Upper lobe of right lung (tissue), 1 donor: ENCODE measurements at regions not wholly inside any gene's neighbourhood (a gene's known extent, or its start where the extent isn't known, plus 50 kb on each side); places are given as distances from the start of the nearest gene placed in this dataset.

ENCODE experiments used
- ATAC-seq: fragments of 200-7000 bp; cut with Tn5 transposase; one replicate; pipeline ENCODE4 v1.9.1; 2020; ENCODE audit warnings: mild to moderate bottlenecking, moderate library complexity
- DNase-seq: peaks from one replicate; pipeline ENCODE4 v3.0.0-alpha.2; 2020
- H3K27ac ChIP-seq: fragments of 200-600 bp; one replicate; pipeline ENCODE4 v1.8.0; 2022
- H3K27me3 ChIP-seq: fragments of 200-600 bp; one replicate; pipeline ENCODE4 v1.8.0; 2022; ENCODE audit warnings: mild to moderate bottlenecking
- H3K36me3 ChIP-seq: fragments of 200-600 bp; one replicate; pipeline ENCODE4 v1.8.0; 2022
- H3K4me1 ChIP-seq: fragments of 200-600 bp; one replicate; pipeline ENCODE4 v1.8.0; 2022
- H3K4me3 ChIP-seq: fragments of 200-600 bp; one replicate; pipeline ENCODE4 v1.8.0; 2022; ENCODE audit warnings: mild to moderate bottlenecking
- H3K9me3 ChIP-seq: fragments of 200-600 bp; one replicate; pipeline ENCODE4 v1.8.0; 2022
- intact Hi-C: fragments of 100-400 bp; cut with DNase I; formaldehyde crosslinking; loops from one replicate; pipeline ENCODE4 v1.11.0; 2022
- TF ChIP-seq, protein P1 (sequence below): fragments of 200-600 bp; IDR thresholded peaks from one replicate; pipeline ENCODE4 v1.8.0; 2022; ENCODE audit warnings: antibody characterized with exemption
- donor health status: DM: no; HTN: yes; CAD: no; lungs with severe emphysema.

DNA sequence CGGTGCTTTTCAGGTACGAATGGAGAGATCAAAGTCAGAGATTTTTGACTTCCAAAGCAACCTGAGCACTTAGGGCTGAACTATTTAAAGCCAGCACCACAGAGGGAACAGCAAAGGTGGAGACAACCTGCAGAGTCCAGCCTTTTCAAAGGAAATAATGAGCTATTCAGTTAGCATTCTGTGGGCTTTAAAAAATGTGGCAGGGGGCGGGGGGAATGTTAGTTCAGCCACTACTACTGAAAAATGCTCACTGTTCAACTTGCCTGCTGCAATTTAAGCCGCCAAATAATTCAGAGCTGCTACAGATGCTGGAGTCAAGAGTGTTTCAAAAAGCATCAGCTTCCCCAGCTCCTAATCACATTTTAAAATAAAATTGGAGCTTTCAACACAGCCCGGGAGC is 473.3 kb upstream of the PLXNA2 start:
- no peak for DNase-seq
- TF ChIP-seq, protein P1, sequence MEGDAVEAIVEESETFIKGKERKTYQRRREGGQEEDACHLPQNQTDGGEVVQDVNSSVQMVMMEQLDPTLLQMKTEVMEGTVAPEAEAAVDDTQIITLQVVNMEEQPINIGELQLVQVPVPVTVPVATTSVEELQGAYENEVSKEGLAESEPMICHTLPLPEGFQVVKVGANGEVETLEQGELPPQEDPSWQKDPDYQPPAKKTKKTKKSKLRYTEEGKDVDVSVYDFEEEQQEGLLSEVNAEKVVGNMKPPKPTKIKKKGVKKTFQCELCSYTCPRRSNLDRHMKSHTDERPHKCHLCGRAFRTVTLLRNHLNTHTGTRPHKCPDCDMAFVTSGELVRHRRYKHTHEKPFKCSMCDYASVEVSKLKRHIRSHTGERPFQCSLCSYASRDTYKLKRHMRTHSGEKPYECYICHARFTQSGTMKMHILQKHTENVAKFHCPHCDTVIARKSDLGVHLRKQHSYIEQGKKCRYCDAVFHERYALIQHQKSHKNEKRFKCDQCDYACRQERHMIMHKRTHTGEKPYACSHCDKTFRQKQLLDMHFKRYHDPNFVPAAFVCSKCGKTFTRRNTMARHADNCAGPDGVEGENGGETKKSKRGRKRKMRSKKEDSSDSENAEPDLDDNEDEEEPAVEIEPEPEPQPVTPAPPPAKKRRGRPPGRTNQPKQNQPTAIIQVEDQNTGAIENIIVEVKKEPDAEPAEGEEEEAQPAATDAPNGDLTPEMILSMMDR, result no peak
- no peak for ATAC-seq
- Histone ChIP-seq H3K4me3 (no peak overlapping the region), H3K27ac (no peak overlapping the region), H3K4me1 (no peaks in the 10 kb centered on the region), H3K9me3 (no peaks in the 10 kb centered on the region), H3K36me3 (no peaks in the 10 kb centered on the region), H3K27me3 (no peaks in the 10 kb centered on the region)
- intact Hi-C loops, result no loop called here

DNA sequence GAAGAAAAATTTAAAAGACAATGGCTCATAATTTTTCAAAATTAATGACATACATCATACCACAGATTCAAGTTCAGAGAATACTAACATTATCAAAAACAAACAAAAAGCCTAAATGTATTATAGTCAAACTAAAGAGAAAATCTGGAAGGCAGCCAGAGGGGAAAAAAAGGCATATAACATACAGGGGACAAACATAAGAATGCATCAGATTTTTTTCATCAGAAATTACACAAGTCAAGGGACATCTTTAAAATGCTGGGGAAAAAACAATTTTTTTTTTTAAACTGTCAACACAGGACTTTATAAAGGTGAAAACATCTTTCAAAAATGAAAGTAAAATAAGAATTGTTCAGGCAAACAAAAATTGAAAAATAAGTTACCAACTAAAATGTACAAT is 478.4 kb upstream of the PLXNA2 start:
- H3K4me3 ChIP-seq, result no peak overlapping the region
- H3K36me3 ChIP-seq, result no peaks in the 10 kb centered on the region
- peaks cover 3% of the 10 kb centered on the region for H3K9me3 ChIP-seq
- H3K27ac ChIP-seq, result no peak overlapping the region
- TF ChIP-seq, protein P1, result no peak
- ATAC-seq (no peak), DNase-seq (no peak)
- no peaks in the 10 kb centered on the region for H3K4me1 ChIP-seq
- no peaks in the 10 kb centered on the region for H3K27me3 ChIP-seq
- intact Hi-C loops, result no loop called here

DNA sequence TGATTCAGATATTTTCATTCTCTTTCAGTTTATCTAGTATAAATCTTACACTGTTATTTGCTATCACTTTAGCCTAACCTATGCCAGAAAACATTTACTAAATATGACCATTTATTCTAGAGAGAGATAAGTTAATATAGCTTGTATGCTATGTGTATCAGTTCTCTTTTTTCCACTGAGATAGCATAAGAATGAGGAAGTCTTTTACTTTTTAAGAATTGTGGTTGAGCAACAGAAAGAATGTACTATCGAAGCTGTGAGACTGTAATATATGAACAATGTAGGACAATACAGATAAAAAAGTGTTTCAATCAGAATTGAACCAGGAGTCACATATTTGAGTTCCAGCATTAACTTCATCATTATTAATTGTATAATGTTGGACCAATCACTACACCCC is 479.9 kb upstream of the PLXNA2 start:
- intact Hi-C loops, result no loop called here
- TF ChIP-seq, protein P1, result no peak
- no peaks in the 10 kb centered on the region for H3K36me3 ChIP-seq
- ATAC-seq (no peak), DNase-seq (no peak)
- H3K9me3 ChIP-seq, result peaks cover 3% of the 10 kb centered on the region
- H3K4me1 ChIP-seq, result no peaks in the 10 kb centered on the region
- no peaks in the 10 kb centered on the region for H3K27me3 ChIP-seq
- no peak overlapping the region for H3K4me3 ChIP-seq
- H3K27ac ChIP-seq, result no peak overlapping the region

DNA sequence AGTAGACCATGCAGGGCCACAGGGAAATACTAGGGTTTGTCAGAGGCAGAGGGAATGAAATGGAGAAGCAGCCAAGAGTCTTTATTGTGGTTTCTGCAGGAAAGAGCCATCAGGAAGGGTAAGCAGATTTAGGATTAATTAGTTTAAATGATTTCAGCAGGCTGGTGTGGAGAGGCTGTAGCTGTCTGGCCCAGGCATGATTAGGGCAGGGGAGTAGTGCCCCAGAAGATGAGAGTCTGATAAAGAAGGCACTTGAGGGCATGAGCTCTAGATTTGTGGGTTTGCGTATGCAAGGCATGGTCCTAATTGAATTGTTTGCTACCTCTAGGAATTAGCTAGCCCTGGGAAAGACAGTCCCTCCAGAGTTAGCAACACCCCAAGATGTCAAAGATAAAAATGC is 484.6 kb upstream of the PLXNA2 start:
- no peak for DNase-seq
- intact Hi-C loops, result no loop called here
- TF ChIP-seq, protein P1, result no peak

DNA sequence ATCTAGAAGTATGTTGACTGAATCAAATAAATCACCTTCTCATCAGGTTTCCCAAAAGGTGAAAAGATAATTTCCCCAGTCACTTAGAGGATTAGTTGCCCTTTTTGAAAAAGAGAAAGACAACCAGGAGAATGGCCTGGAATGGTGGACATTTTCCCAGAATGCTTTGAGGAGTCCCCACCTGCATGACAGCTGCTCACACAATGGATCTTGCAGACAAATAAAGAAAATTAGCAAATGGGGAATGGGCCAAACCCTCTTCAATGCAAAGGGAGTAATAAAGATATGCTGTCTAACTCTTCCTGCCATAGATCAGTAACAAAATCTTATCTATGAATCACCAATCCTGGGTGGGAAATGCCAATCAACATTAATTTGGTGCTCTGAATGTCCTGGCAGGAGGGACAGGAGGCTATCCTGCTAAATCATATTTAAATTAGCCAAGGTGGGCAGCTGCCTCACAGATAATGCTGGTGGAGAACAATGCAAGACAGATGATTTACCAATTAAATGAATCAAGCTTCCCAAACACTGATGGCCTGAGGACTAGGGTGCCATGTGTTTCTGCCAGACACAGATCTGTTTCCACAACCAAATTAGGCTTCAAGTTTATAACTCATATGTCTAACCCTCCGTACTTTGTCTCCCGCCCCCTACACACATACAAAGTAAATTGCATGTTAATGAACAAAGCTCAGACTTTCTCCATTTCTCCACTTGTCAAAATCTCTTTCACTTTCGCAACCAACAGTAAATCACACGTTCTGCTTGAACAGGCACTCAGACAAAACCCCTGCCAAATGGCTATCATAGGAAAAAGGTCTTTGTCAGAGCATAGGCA is 488.0 kb upstream of the PLXNA2 start:
- H3K36me3 ChIP-seq, result no peaks in the 10 kb centered on the region
- TF ChIP-seq, protein P1, result no peak
- H3K27ac ChIP-seq, result no peak overlapping the region
- DNase-seq, result no peak
- H3K4me3 ChIP-seq, result peak overlapping the region; percentile 34
- intact Hi-C loops, result no loop called here
- no peaks in the 10 kb centered on the region for H3K27me3 ChIP-seq
- peak; percentile 14 for ATAC-seq
- no peaks in the 10 kb centered on the region for H3K4me1 ChIP-seq
- no peaks in the 10 kb centered on the region for H3K9me3 ChIP-seq

More for the DNA sequence above, 484.6 kb upstream of the PLXNA2 start:
- no peaks in the 10 kb centered on the region for H3K9me3 ChIP-seq
- no peak overlapping the region for H3K4me3 ChIP-seq
- no peaks in the 10 kb centered on the region for H3K4me1 ChIP-seq
- H3K36me3 ChIP-seq, result no peaks in the 10 kb centered on the region
- no peaks in the 10 kb centered on the region for H3K27me3 ChIP-seq
- H3K27ac ChIP-seq, result no peak overlapping the region
- no peak for ATAC-seq

DNA sequence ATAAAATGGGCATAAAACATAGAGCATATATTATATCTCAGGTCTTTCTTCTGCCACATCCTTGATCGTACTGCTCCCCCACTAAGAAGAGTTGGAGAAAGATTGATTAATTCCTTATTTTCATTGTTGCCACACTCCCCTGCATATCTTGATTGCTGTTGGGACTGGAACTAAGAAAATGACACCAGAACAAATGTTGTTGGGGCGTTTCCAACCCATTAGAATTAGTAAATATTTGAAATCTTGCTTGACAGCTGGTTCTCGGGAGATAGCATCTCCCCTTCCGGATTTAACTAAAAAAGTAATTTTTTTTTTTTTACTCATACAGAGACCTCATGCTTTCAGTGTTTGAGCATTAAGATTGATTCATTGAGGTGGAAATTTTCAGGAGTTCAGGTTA is 493.0 kb upstream of the PLXNA2 start:
- no peak for DNase-seq
- intact Hi-C loops, result no loop called here
- TF ChIP-seq, protein P1, result no peak

More for the DNA sequence above, 493.0 kb upstream of the PLXNA2 start:
- H3K4me3 ChIP-seq, result no peak overlapping the region
- no peaks in the 10 kb centered on the region for H3K4me1 ChIP-seq
- ATAC-seq, result no peak
- H3K27me3 ChIP-seq, result no peaks in the 10 kb centered on the region
- no peaks in the 10 kb centered on the region for H3K36me3 ChIP-seq
- no peaks in the 10 kb centered on the region for H3K9me3 ChIP-seq
- H3K27ac ChIP-seq, result no peak overlapping the region
